ENCODE measurements at regions not wholly inside any gene's neighbourhood (a gene's known extent, or its start where the extent isn't known, plus 50 kb on each side); places are given as distances from the start of the nearest gene placed in this dataset.

GRCh38 chr16:75921281-75921680 is 195.0 kb upstream of the CPHXL start:
- WGBS (ENCODE audit: insufficient coverage, low lambda C conversion rate): no CpG with 5 or more reads among the region's 2 CpGs
- no peak overlapping the region for H3K27ac ChIP-seq (ENCODE audit: low read length)

GRCh38 chr16:75922250-75922649 is 196.0 kb upstream of the CPHXL start:
- WGBS (ENCODE audit: insufficient coverage, low lambda C conversion rate): no CpG with 5 or more reads among the region's 3 CpGs
- Histone ChIP-seq H3K4me1 (ENCODE audit: control insufficient read depth, insufficient read depth, low read length) (no peaks in the 10 kb centered on the region), H3K9me3 (ENCODE audit: control insufficient read depth, low read depth, low read length) (no peaks in the 10 kb centered on the region), H3K36me3 (ENCODE audit: control insufficient read depth, insufficient read depth, low read length) (no peaks in the 10 kb centered on the region), H3K4me3 (ENCODE audit: low read length) (no peak overlapping the region), H3K27me3 (ENCODE audit: control insufficient read depth, insufficient read depth, low read length) (no peaks in the 10 kb centered on the region), H3K27ac (ENCODE audit: low read length) (no peak overlapping the region)
- DNase-seq: no peak

More at GRCh38 chr16:75921281-75921680, 195.0 kb upstream of the CPHXL start:
- Histone ChIP-seq H3K4me3 (ENCODE audit: low read length) (no peak overlapping the region), H3K27me3 (ENCODE audit: control insufficient read depth, insufficient read depth, low read length) (no peaks in the 10 kb centered on the region), H3K36me3 (ENCODE audit: control insufficient read depth, insufficient read depth, low read length) (no peaks in the 10 kb centered on the region), H3K9me3 (ENCODE audit: control insufficient read depth, low read depth, low read length) (no peaks in the 10 kb centered on the region), H3K4me1 (ENCODE audit: control insufficient read depth, insufficient read depth, low read length) (no peaks in the 10 kb centered on the region)
- DNase-seq: no peak

GRCh38 chr16:75924397-75924796 is 198.1 kb upstream of the CPHXL start:
- DNase-seq: no peak

DNA sequence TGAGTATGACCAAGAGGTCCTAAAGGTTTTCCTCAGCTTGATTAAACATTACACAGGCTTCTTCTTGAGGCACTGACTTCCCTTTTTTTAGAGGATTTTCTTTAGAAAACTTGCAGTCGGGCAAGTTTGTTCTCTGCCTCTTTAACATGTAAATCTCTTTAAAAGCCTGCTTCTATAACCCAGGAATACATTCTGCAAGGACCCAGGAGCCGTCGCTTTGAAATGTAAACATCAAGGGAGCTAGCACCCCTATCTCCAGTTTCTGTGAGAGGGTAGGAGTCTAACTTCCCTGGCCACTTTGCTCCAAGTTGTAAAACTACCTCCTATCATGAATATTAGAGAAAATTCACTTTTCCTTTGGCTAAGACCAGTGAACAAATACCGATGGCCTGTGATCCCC is 201.5 kb upstream of the CPHXL start:
- no peaks in the 10 kb centered on the region for H3K4me1 ChIP-seq (ENCODE audit: control insufficient read depth, insufficient read depth, low read length)
- WGBS (ENCODE audit: insufficient coverage, low lambda C conversion rate): no CpG with 5 or more reads among the region's 4 CpGs
- no peak for DNase-seq
- no peak overlapping the region for H3K27ac ChIP-seq (ENCODE audit: low read length)
- H3K36me3 ChIP-seq (ENCODE audit: control insufficient read depth, insufficient read depth, low read length): no peaks in the 10 kb centered on the region
- no peaks in the 10 kb centered on the region for H3K9me3 ChIP-seq (ENCODE audit: control insufficient read depth, low read depth, low read length)
- no peak overlapping the region for H3K4me3 ChIP-seq (ENCODE audit: low read length)
- no peaks in the 10 kb centered on the region for H3K27me3 ChIP-seq (ENCODE audit: control insufficient read depth, insufficient read depth, low read length)

More at GRCh38 chr16:75924397-75924796, 198.1 kb upstream of the CPHXL start:
- WGBS (ENCODE audit: insufficient coverage, low lambda C conversion rate): 86% methylated on average over 1 of the region's 3 CpGs
- H3K4me3 ChIP-seq (ENCODE audit: low read length): no peak overlapping the region
- no peak overlapping the region for H3K27ac ChIP-seq (ENCODE audit: low read length)
- H3K9me3 ChIP-seq (ENCODE audit: control insufficient read depth, low read depth, low read length): no peaks in the 10 kb centered on the region
- no peaks in the 10 kb centered on the region for H3K4me1 ChIP-seq (ENCODE audit: control insufficient read depth, insufficient read depth, low read length)
- H3K36me3 ChIP-seq (ENCODE audit: control insufficient read depth, insufficient read depth, low read length): no peaks in the 10 kb centered on the region
- no peaks in the 10 kb centered on the region for H3K27me3 ChIP-seq (ENCODE audit: control insufficient read depth, insufficient read depth, low read length)

GRCh38 chr16:75928295-75928694 is 202.0 kb upstream of the CPHXL start:
- Histone ChIP-seq H3K27me3 (ENCODE audit: control insufficient read depth, insufficient read depth, low read length) (no peaks in the 10 kb centered on the region), H3K27ac (ENCODE audit: low read length) (no peak overlapping the region), H3K36me3 (ENCODE audit: control insufficient read depth, insufficient read depth, low read length) (no peaks in the 10 kb centered on the region), H3K4me1 (ENCODE audit: control insufficient read depth, insufficient read depth, low read length) (no peaks in the 10 kb centered on the region), H3K4me3 (ENCODE audit: low read length) (no peak overlapping the region), H3K9me3 (ENCODE audit: control insufficient read depth, low read depth, low read length) (no peaks in the 10 kb centered on the region)
- no CpG with 5 or more reads among the region's 1 CpG for WGBS (ENCODE audit: insufficient coverage, low lambda C conversion rate)
- no peak for DNase-seq

DNA sequence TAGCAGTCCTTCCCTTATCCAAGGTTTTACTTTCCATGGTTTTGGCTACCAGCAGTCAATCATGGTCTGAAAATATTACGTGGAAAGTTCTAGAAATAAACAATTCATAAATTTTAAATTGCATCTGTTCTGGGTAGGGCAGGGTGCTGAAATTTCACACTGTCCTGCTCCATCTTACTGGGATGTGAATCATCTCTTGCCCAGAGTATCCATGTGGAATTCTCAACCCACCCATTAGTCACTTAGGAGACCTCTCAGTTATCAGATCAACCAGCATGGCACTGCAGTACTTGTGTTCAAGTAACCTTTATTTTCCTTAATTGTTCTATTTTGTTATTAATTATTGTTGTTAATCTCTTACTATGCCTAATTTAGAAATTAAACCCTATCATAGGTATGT is 202.8 kb upstream of the CPHXL start:
- Histone ChIP-seq H3K4me1 (ENCODE audit: control insufficient read depth, insufficient read depth, low read length) (no peaks in the 10 kb centered on the region), H3K9me3 (ENCODE audit: control insufficient read depth, low read depth, low read length) (no peaks in the 10 kb centered on the region), H3K36me3 (ENCODE audit: control insufficient read depth, insufficient read depth, low read length) (no peaks in the 10 kb centered on the region), H3K27ac (ENCODE audit: low read length) (no peak overlapping the region), H3K27me3 (ENCODE audit: control insufficient read depth, insufficient read depth, low read length) (no peaks in the 10 kb centered on the region), H3K4me3 (ENCODE audit: low read length) (no peak overlapping the region)
- no peak for DNase-seq
- WGBS (ENCODE audit: insufficient coverage, low lambda C conversion rate): 80% methylated on average over 1 of the region's 1 CpG

GRCh38 chr16:75931043-75931442 is 204.8 kb upstream of the CPHXL start:
- WGBS (ENCODE audit: insufficient coverage, low lambda C conversion rate): no CpG with 5 or more reads among the region's 1 CpG
- DNase-seq: no peak
- Histone ChIP-seq H3K27ac (ENCODE audit: low read length) (no peak overlapping the region), H3K36me3 (ENCODE audit: control insufficient read depth, insufficient read depth, low read length) (no peaks in the 10 kb centered on the region), H3K9me3 (ENCODE audit: control insufficient read depth, low read depth, low read length) (no peaks in the 10 kb centered on the region), H3K4me1 (ENCODE audit: control insufficient read depth, insufficient read depth, low read length) (no peaks in the 10 kb centered on the region), H3K4me3 (ENCODE audit: low read length) (no peak overlapping the region), H3K27me3 (ENCODE audit: control insufficient read depth, insufficient read depth, low read length) (no peaks in the 10 kb centered on the region)

- H3K27ac ChIP-seq (ENCODE audit: low read length): no peak overlapping the region
- H3K4me1 ChIP-seq (ENCODE audit: control insufficient read depth, insufficient read depth, low read length): no peaks in the 10 kb centered on the region
- DNase-seq: no peak
- no peaks in the 10 kb centered on the region for H3K27me3 ChIP-seq (ENCODE audit: control insufficient read depth, insufficient read depth, low read length)
- H3K4me3 ChIP-seq (ENCODE audit: low read length): no peak overlapping the region
- no peaks in the 10 kb centered on the region for H3K36me3 ChIP-seq (ENCODE audit: control insufficient read depth, insufficient read depth, low read length)
- H3K9me3 ChIP-seq (ENCODE audit: control insufficient read depth, low read depth, low read length): no peaks in the 10 kb centered on the region
- WGBS (ENCODE audit: insufficient coverage, low lambda C conversion rate): 100% methylated on average over 1 of the region's 1 CpG
These were observed 205.7 kb upstream of the CPHXL start for GRCh38 chr16:75931970-75932369.

- H3K9me3 ChIP-seq (ENCODE audit: control insufficient read depth, low read depth, low read length): no peaks in the 10 kb centered on the region
- H3K4me1 ChIP-seq (ENCODE audit: control insufficient read depth, insufficient read depth, low read length): peaks cover 7% of the 10 kb centered on the region
- H3K27ac ChIP-seq (ENCODE audit: low read length): no peak overlapping the region
- no peak overlapping the region for H3K4me3 ChIP-seq (ENCODE audit: low read length)
- H3K36me3 ChIP-seq (ENCODE audit: control insufficient read depth, insufficient read depth, low read length): no peaks in the 10 kb centered on the region
- no CpG with 5 or more reads among the region's 8 CpGs for WGBS (ENCODE audit: insufficient coverage, low lambda C conversion rate)
- no peaks in the 10 kb centered on the region for H3K27me3 ChIP-seq (ENCODE audit: control insufficient read depth, insufficient read depth, low read length)
- no peak for DNase-seq
These were observed 212.5 kb upstream of the CPHXL start for GRCh38 chr16:75938818-75939217.

DNA sequence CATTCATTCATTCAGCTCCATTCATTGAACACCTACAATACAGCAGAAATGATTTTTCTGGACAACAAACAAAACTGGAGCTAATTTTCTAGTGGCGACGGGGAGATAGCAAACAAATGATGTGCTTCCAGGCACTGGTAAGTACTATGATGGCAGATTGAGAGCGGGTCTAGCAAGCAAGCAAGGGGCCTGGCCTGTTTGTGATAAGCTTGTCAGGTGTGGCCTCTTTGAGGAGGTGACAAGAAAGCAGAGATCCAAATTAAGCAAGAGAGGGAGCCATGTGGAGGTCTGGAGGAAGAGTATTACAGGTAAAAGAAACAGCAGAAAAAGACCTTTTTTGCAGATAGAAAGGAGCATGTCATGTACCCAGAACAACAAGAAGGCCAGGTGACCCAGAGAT is 216.1 kb upstream of the CPHXL start:
- Histone ChIP-seq H3K9me3 (ENCODE audit: control insufficient read depth, low read depth, low read length) (no peaks in the 10 kb centered on the region), H3K4me1 (ENCODE audit: control insufficient read depth, insufficient read depth, low read length) (peaks cover 22% of the 10 kb centered on the region), H3K36me3 (ENCODE audit: control insufficient read depth, insufficient read depth, low read length) (no peaks in the 10 kb centered on the region), H3K27me3 (ENCODE audit: control insufficient read depth, insufficient read depth, low read length) (no peaks in the 10 kb centered on the region), H3K27ac (ENCODE audit: low read length) (no peak overlapping the region), H3K4me3 (ENCODE audit: low read length) (no peak overlapping the region)
- WGBS (ENCODE audit: insufficient coverage, low lambda C conversion rate): 43% methylated on average over 1 of the region's 3 CpGs
- DNase-seq: no peak

GRCh38 chr16:75942936-75943335 is 216.6 kb upstream of the CPHXL start:
- Histone ChIP-seq H3K4me3 (ENCODE audit: low read length) (no peak overlapping the region), H3K4me1 (ENCODE audit: control insufficient read depth, insufficient read depth, low read length) (peaks cover 22% of the 10 kb centered on the region), H3K36me3 (ENCODE audit: control insufficient read depth, insufficient read depth, low read length) (no peaks in the 10 kb centered on the region), H3K27ac (ENCODE audit: low read length) (no peak overlapping the region), H3K27me3 (ENCODE audit: control insufficient read depth, insufficient read depth, low read length) (no peaks in the 10 kb centered on the region), H3K9me3 (ENCODE audit: control insufficient read depth, low read depth, low read length) (no peaks in the 10 kb centered on the region)
- WGBS (ENCODE audit: insufficient coverage, low lambda C conversion rate): no CpG with 5 or more reads among the region's 1 CpG
- DNase-seq: no peak
